ENCODE measurements at regions not wholly inside any gene's neighbourhood (a gene's known extent, or its start where the extent isn't known, plus 50 kb on each side); places are given as distances from the start of the nearest gene placed in this dataset.

DNA sequence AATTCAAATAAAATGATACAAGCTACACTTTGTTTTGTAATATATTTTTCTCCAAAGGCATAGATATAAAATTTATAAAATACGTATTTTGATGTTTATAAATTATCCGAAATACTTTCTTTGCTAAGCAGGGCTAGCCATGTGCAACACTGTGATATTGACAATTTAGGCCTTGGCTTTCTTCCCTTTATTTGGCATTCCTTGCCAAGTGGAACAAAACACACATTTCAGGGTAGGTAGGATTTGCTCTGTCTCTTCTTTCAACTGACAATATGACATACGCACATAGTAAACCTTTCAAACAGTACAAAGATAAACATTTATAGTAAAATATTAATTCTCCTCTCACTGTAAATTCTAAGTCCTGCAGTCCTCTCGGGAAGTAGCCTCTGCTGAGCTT lies 103.3 kb upstream of the POT1 start:
- TF ChIP-seq, protein P1, sequence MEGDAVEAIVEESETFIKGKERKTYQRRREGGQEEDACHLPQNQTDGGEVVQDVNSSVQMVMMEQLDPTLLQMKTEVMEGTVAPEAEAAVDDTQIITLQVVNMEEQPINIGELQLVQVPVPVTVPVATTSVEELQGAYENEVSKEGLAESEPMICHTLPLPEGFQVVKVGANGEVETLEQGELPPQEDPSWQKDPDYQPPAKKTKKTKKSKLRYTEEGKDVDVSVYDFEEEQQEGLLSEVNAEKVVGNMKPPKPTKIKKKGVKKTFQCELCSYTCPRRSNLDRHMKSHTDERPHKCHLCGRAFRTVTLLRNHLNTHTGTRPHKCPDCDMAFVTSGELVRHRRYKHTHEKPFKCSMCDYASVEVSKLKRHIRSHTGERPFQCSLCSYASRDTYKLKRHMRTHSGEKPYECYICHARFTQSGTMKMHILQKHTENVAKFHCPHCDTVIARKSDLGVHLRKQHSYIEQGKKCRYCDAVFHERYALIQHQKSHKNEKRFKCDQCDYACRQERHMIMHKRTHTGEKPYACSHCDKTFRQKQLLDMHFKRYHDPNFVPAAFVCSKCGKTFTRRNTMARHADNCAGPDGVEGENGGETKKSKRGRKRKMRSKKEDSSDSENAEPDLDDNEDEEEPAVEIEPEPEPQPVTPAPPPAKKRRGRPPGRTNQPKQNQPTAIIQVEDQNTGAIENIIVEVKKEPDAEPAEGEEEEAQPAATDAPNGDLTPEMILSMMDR (IDR thresholded peaks at IDR 0.05), result no peak
- TF ChIP-seq POLR2A (IDR thresholded peaks at IDR 0.05), result no peak

Data from thyroid gland (tissue), 4 donors.